ENCODE measurements at regions not wholly inside any gene's neighbourhood (a gene's known extent, or its start where the extent isn't known, plus 50 kb on each side); places are given as distances from the start of the nearest gene placed in this dataset.

GRCh38 chr3:23720059-23720458, 85.7 kb upstream of the UBE2E1 start:
- H3K4me1 ChIP-seq, result no peaks in the 10 kb centered on the region
- intact Hi-C loops (cut with micrococcal nuclease), result no loop called here
- H3K9me3 ChIP-seq (replicated peaks), result peaks cover 7% of the 10 kb centered on the region
- DNase-seq, result no peak
- H3K36me3 ChIP-seq, result no peaks in the 10 kb centered on the region
- no peak overlapping the region for H3K4me3 ChIP-seq
- H3K27ac ChIP-seq (replicated peaks), result no peak overlapping the region
- no peak for TF ChIP-seq CTCF (IDR thresholded peaks at IDR 0.05; ENCODE audit: borderline replicate concordance)
- H3K27me3 ChIP-seq (ENCODE audit: low read depth), result no peaks in the 10 kb centered on the region

- peaks cover 5% of the 10 kb centered on the region for H3K9me3 ChIP-seq (replicated peaks)
- no peak overlapping the region for H3K27ac ChIP-seq (replicated peaks)
- no peak for DNase-seq
- no peaks in the 10 kb centered on the region for H3K27me3 ChIP-seq (ENCODE audit: low read depth)
- no peak overlapping the region for H3K4me3 ChIP-seq
- intact Hi-C loops (cut with micrococcal nuclease), result no loop called here
- TF ChIP-seq CTCF (IDR thresholded peaks at IDR 0.05; ENCODE audit: borderline replicate concordance), result no peak
- no peaks in the 10 kb centered on the region for H3K36me3 ChIP-seq
- no peaks in the 10 kb centered on the region for H3K4me1 ChIP-seq
Measured at GRCh38 chr3:23720885-23721284, 84.9 kb upstream of the UBE2E1 start.

- intact Hi-C loops (cut with micrococcal nuclease), result no loop called here
- no peaks in the 10 kb centered on the region for H3K9me3 ChIP-seq (replicated peaks)
- no peaks in the 10 kb centered on the region for H3K27me3 ChIP-seq (ENCODE audit: low read depth)
- H3K4me1 ChIP-seq, result no peaks in the 10 kb centered on the region
- H3K27ac ChIP-seq (replicated peaks), result no peak overlapping the region
- H3K4me3 ChIP-seq, result no peak overlapping the region
- DNase-seq, result no peak
- no peaks in the 10 kb centered on the region for H3K36me3 ChIP-seq
- TF ChIP-seq CTCF (IDR thresholded peaks at IDR 0.05; ENCODE audit: borderline replicate concordance), result no peak
Measured at GRCh38 chr3:23723141-23723540, 82.6 kb upstream of the UBE2E1 start.

GRCh38 chr3:23723930-23724329, 81.8 kb upstream of the UBE2E1 start:
- intact Hi-C loops (cut with micrococcal nuclease), result no loop called here

GRCh38 chr3:23726811-23727548, 78.8 kb upstream of the UBE2E1 start:
- H3K27ac ChIP-seq (replicated peaks), result no peak overlapping the region
- no peaks in the 10 kb centered on the region for H3K36me3 ChIP-seq
- no peak for DNase-seq
- no peak for TF ChIP-seq CTCF (IDR thresholded peaks at IDR 0.05; ENCODE audit: borderline replicate concordance)
- peaks cover 11% of the 10 kb centered on the region for H3K4me1 ChIP-seq
- no peaks in the 10 kb centered on the region for H3K27me3 ChIP-seq (ENCODE audit: low read depth)
- intact Hi-C loops (cut with micrococcal nuclease), result no loop called here
- H3K9me3 ChIP-seq (replicated peaks), result no peaks in the 10 kb centered on the region
- H3K4me3 ChIP-seq, result no peak overlapping the region

More at GRCh38 chr3:23723930-23724329, 81.8 kb upstream of the UBE2E1 start:
- DNase-seq, result no peak
- Histone ChIP-seq H3K36me3 (no peaks in the 10 kb centered on the region), H3K4me3 (no peak overlapping the region), H3K4me1 (no peaks in the 10 kb centered on the region), H3K27ac (replicated peaks) (no peak overlapping the region), H3K27me3 (ENCODE audit: low read depth) (no peaks in the 10 kb centered on the region), H3K9me3 (replicated peaks) (no peaks in the 10 kb centered on the region)
- no peak for TF ChIP-seq CTCF (IDR thresholded peaks at IDR 0.05; ENCODE audit: borderline replicate concordance)
